HL-60 (cell line): ENCODE measurements at regions not wholly inside any gene's neighbourhood (a gene's known extent, or its start where the extent isn't known, plus 50 kb on each side); places are given as distances from the start of the nearest gene placed in this dataset.

Experiments
- GABPA ChIP-seq: IDR thresholded peaks from 2 replicates; pipeline ENCODE4 v1.6.1; 2012; ENCODE audit warnings: low read depth
- POLR2AphosphoS5 ChIP-seq: IDR thresholded peaks from 2 replicates; pipeline ENCODE4 v1.6.1; 2012; ENCODE audit warnings: low read depth
- TF ChIP-seq, protein P1 (sequence below): IDR thresholded peaks from one replicate; pipeline ENCODE4 v1.5.1; 2011; ENCODE audit warnings: low read length, control low read depth, inconsistent platforms; ENCODE audit not compliant: insufficient read depth

DNA sequence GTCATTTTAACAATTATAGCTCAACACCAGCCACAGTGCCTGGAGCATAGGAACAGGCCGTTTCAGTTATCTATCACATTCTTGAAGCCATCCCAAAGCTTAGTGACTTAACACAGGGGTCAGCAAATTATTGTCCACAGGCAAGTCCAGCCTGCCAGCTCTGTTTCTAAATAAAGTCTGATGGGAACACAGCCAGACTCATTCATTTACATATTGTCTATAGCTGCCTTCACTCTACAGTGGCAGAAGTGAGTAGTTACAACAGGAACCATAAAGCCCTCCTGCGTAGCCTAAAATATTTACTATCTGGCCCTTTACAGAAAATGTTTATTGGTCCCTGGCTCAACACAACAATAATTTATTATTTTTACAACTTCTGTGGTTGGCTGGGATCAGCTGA, 407.5 kb upstream of the AUTS2 start:
- TF ChIP-seq, protein P1, sequence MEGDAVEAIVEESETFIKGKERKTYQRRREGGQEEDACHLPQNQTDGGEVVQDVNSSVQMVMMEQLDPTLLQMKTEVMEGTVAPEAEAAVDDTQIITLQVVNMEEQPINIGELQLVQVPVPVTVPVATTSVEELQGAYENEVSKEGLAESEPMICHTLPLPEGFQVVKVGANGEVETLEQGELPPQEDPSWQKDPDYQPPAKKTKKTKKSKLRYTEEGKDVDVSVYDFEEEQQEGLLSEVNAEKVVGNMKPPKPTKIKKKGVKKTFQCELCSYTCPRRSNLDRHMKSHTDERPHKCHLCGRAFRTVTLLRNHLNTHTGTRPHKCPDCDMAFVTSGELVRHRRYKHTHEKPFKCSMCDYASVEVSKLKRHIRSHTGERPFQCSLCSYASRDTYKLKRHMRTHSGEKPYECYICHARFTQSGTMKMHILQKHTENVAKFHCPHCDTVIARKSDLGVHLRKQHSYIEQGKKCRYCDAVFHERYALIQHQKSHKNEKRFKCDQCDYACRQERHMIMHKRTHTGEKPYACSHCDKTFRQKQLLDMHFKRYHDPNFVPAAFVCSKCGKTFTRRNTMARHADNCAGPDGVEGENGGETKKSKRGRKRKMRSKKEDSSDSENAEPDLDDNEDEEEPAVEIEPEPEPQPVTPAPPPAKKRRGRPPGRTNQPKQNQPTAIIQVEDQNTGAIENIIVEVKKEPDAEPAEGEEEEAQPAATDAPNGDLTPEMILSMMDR, result no peak
- TF ChIP-seq GABPA (no peak), POLR2AphosphoS5 (no peak)
